ENCODE measurements at regions not wholly inside any gene's neighbourhood (a gene's known extent, or its start where the extent isn't known, plus 50 kb on each side); places are given as distances from the start of the nearest gene placed in this dataset.

DNA sequence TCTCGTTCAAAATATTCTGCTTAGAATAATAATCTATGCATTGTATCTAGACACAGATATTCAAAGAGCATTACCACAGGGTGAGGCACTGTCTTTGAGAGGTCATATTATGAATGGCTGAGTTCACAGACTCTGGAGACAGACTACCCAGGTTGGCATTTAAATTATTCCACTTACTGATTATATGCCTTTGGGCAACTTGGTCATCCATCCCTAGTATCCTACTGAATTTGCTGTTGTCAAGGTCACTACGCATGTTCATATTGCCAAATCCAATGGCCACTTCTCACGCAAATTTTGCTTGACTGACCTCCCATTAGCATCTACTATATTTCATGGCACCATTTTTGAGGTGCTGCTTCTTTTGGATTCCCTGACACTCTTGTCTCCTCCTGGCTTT, 498.6 kb upstream of the TLE4 start:
- Histone ChIP-seq H3K27ac (ENCODE audit: low read length) (no peak overlapping the region), H4K20me1 (ENCODE audit: insufficient read depth, low read length) (no peaks in the 10 kb centered on the region), H3K9me3 (ENCODE audit: insufficient read depth, low read length) (no peaks in the 10 kb centered on the region), H3K4me2 (ENCODE audit: low read length) (no peak overlapping the region), H3K9ac (ENCODE audit: low read length) (no peak overlapping the region), H3K4me1 (ENCODE audit: low read length) (peaks cover 8% of the 10 kb centered on the region), H3K79me2 (ENCODE audit: low read length) (no peaks in the 10 kb centered on the region), H3K27me3 (ENCODE audit: low read depth, low read length) (no peaks in the 10 kb centered on the region), H3K36me3 (replicated peaks; ENCODE audit: low read depth, low read length) (no peaks in the 10 kb centered on the region), H2AFZ (ENCODE audit: low read depth, low read length) (no peak overlapping the region), H3K4me3 (ENCODE audit: low read length) (no peak overlapping the region)
- TF ChIP-seq EZH2phosphoT487 (IDR thresholded peaks at IDR 0.05; ENCODE audit: low read depth): no peak
- TF ChIP-seq, protein P1, sequence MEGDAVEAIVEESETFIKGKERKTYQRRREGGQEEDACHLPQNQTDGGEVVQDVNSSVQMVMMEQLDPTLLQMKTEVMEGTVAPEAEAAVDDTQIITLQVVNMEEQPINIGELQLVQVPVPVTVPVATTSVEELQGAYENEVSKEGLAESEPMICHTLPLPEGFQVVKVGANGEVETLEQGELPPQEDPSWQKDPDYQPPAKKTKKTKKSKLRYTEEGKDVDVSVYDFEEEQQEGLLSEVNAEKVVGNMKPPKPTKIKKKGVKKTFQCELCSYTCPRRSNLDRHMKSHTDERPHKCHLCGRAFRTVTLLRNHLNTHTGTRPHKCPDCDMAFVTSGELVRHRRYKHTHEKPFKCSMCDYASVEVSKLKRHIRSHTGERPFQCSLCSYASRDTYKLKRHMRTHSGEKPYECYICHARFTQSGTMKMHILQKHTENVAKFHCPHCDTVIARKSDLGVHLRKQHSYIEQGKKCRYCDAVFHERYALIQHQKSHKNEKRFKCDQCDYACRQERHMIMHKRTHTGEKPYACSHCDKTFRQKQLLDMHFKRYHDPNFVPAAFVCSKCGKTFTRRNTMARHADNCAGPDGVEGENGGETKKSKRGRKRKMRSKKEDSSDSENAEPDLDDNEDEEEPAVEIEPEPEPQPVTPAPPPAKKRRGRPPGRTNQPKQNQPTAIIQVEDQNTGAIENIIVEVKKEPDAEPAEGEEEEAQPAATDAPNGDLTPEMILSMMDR (IDR thresholded peaks at IDR 0.05; ENCODE audit: low read depth, low read length): no peak

DNA sequence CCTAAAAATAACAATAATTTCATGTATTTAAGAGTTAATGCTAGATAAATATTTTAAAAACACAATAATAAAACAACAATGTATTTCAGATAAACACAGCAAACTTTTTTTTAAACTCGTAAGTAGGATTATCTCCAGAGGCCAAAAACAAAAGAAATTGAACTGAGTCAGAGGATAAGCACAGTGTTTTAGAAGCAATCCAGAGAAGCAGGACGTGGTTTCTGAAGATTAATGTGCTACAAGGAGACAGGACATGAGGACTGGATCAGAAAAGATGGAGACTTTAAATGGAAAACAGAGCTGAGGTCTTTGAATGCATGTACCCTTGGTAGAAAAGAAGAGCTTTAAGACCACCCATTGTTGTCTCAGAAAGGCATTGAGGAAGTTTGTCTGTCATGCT, 491.2 kb upstream of the TLE4 start:
- Histone ChIP-seq H3K79me2 (ENCODE audit: low read length) (no peaks in the 10 kb centered on the region), H3K36me3 (replicated peaks; ENCODE audit: low read depth, low read length) (no peaks in the 10 kb centered on the region), H3K4me1 (ENCODE audit: low read length) (no peaks in the 10 kb centered on the region), H2AFZ (ENCODE audit: low read depth, low read length) (no peak overlapping the region), H3K27ac (ENCODE audit: low read length) (no peak overlapping the region), H3K4me2 (ENCODE audit: low read length) (no peak overlapping the region), H3K9me3 (ENCODE audit: insufficient read depth, low read length) (no peaks in the 10 kb centered on the region), H3K4me3 (ENCODE audit: low read length) (no peak overlapping the region), H4K20me1 (ENCODE audit: insufficient read depth, low read length) (no peaks in the 10 kb centered on the region), H3K27me3 (ENCODE audit: low read depth, low read length) (no peaks in the 10 kb centered on the region), H3K9ac (ENCODE audit: low read length) (no peak overlapping the region)
- TF ChIP-seq, protein P1 (IDR thresholded peaks at IDR 0.05; ENCODE audit: low read depth, low read length): no peak
- TF ChIP-seq EZH2phosphoT487 (IDR thresholded peaks at IDR 0.05; ENCODE audit: low read depth): no peak

DNA sequence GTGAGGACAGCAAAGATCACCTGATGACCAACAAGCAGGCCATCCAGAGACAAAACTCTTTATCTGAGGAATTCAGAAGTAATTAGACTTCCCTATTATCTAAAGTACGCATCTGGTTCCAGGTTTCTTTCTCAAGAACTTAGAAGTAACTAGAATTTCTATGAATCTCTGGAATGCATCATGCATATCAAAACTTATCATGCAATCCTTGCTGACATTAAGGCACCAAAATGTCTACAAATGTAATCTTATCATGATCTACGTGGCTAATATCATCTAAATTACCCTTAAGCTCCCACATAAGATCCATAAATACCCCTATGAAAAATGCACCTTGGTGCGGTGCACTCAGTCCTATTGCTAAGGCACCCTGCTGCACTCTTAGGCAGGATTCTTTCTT, 488.1 kb upstream of the TLE4 start:
- Histone ChIP-seq H3K27me3 (ENCODE audit: low read depth, low read length) (no peaks in the 10 kb centered on the region), H3K79me2 (ENCODE audit: low read length) (no peaks in the 10 kb centered on the region), H3K4me1 (ENCODE audit: low read length) (no peaks in the 10 kb centered on the region), H3K9me3 (ENCODE audit: insufficient read depth, low read length) (no peaks in the 10 kb centered on the region), H3K9ac (ENCODE audit: low read length) (no peak overlapping the region), H3K36me3 (replicated peaks; ENCODE audit: low read depth, low read length) (no peaks in the 10 kb centered on the region), H3K4me2 (ENCODE audit: low read length) (no peak overlapping the region), H3K4me3 (ENCODE audit: low read length) (no peak overlapping the region), H2AFZ (ENCODE audit: low read depth, low read length) (no peak overlapping the region), H4K20me1 (ENCODE audit: insufficient read depth, low read length) (no peaks in the 10 kb centered on the region), H3K27ac (ENCODE audit: low read length) (no peak overlapping the region)
- TF ChIP-seq, protein P1 (IDR thresholded peaks at IDR 0.05; ENCODE audit: low read depth, low read length): no peak
- no peak for TF ChIP-seq EZH2phosphoT487 (IDR thresholded peaks at IDR 0.05; ENCODE audit: low read depth)

DNA sequence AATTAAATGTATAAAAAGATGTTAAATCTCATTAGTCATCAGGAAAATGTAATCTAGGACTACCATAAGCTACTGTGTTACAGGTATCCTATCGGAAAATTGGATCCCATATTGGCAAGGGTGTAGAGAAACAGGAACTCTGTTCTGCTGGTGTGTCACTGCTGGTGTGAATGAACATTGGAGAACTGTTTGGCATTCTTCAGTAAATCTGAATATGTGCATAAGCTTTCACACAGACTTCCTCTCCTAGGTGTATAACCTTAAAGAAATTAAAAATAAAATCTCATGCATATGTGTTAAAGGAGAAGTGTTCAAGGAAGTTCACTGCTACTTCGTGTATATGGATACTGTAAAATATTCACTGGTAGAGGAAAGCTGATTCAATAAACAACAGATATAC, 484.6 kb upstream of the TLE4 start:
- H3K36me3 ChIP-seq (replicated peaks; ENCODE audit: low read depth, low read length): peaks cover 4% of the 10 kb centered on the region
- no peaks in the 10 kb centered on the region for H4K20me1 ChIP-seq (ENCODE audit: insufficient read depth, low read length)
- no peak overlapping the region for H3K9ac ChIP-seq (ENCODE audit: low read length)
- H3K79me2 ChIP-seq (ENCODE audit: low read length): no peaks in the 10 kb centered on the region
- H3K4me2 ChIP-seq (ENCODE audit: low read length): no peak overlapping the region
- H3K27ac ChIP-seq (ENCODE audit: low read length): no peak overlapping the region
- H3K4me1 ChIP-seq (ENCODE audit: low read length): peaks cover 13% of the 10 kb centered on the region
- no peak for TF ChIP-seq EZH2phosphoT487 (IDR thresholded peaks at IDR 0.05; ENCODE audit: low read depth)
- TF ChIP-seq, protein P1 (IDR thresholded peaks at IDR 0.05; ENCODE audit: low read depth, low read length): no peak
- H3K9me3 ChIP-seq (ENCODE audit: insufficient read depth, low read length): peaks cover 3% of the 10 kb centered on the region; the same call in 1 of the 2 replicates
- H2AFZ ChIP-seq (ENCODE audit: low read depth, low read length): no peak overlapping the region
- no peak overlapping the region for H3K4me3 ChIP-seq (ENCODE audit: low read length)
- H3K27me3 ChIP-seq (ENCODE audit: low read depth, low read length): no peaks in the 10 kb centered on the region
